Omental fat pad (tissue), 3 donors: ENCODE measurements at regions not wholly inside any gene's neighbourhood (a gene's known extent, or its start where the extent isn't known, plus 50 kb on each side); places are given as distances from the start of the nearest gene placed in this dataset.

Experiments used
- ATAC-seq: fragments of 150-250 bp; one replicate; pipeline ENCODE4 v1.9.1; 2016; ENCODE audit warnings: mild to moderate bottlenecking, moderate library complexity; ENCODE audit not compliant: low FRiP score
- DNase-seq: peaks from one replicate; pipeline ENCODE4 v3.0.0-alpha.2; 2019; ENCODE audit warnings: low spot score
- CTCF ChIP-seq, 3 donors: fragments of 450-650 bp; IDR thresholded peaks; one replicate each; pipeline ENCODE4 v1.5.1; 2016 to 2017; ENCODE audit warnings: antibody characterized with exemption in 3 of 3, mild to moderate bottlenecking in 3 of 3, moderate library complexity in 2 of 3

DNA sequence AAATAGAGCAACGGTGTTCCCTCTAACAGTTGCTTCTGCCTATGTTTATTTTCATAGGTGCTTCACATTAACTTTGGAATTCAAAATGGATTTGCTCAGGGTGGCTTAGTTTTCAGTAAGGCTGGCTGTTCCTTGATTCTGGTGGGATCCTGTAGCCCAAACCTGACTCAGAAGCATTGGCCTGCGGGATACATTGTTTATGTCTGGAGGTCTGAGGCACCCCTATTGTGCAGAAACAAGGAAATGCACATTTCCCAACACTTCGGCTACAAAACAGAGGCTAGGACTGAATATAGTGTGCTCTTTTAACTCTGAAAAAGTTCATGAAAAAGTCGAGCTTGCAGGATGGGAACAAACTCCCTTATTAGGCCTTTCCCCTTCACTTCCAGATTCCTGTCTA, 133.8 kb upstream of the F3 start:
- DNase-seq (no peak), ATAC-seq (no peak)
- TF ChIP-seq CTCF (IDR thresholded peaks at IDR 0.05): no peak

DNA sequence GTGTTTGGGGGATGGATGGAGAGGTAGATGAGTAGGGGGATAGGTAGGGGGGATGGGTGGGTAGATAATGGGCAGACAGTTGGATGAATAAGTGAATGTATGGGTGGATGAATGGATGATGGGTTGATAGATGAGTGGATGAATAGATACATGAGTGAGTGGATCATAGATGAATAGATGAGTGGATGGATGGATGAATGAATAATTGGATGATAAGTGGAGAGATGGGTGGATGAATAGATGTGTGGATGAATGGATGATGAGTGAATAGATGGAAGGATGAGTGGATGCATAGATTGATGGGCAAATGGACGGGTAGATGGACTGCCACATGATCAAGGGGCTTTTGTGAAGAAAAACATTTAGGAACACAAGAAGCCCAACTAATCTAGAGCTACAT, 133.3 kb upstream of the F3 start:
- no peak for ATAC-seq
- DNase-seq: no peak
- no peak for TF ChIP-seq CTCF (IDR thresholded peaks at IDR 0.05)

GRCh38 chr1:94672934-94673333, 131.4 kb upstream of the F3 start:
- ATAC-seq (no peak), DNase-seq (no peak)
- TF ChIP-seq CTCF (IDR thresholded peaks at IDR 0.05): no peak

- DNase-seq: no peak
- TF ChIP-seq CTCF (IDR thresholded peaks at IDR 0.05): no peak
- ATAC-seq: no peak
Observed at GRCh38 chr1:94672001-94672400, 130.4 kb upstream of the F3 start.

GRCh38 chr1:94670273-94670672, 128.7 kb upstream of the F3 start:
- no peak for ATAC-seq
- DNase-seq: no peak
- TF ChIP-seq CTCF (IDR thresholded peaks at IDR 0.05): no peak

GRCh38 chr1:94669198-94669597, 127.6 kb upstream of the F3 start:
- DNase-seq (no peak), ATAC-seq (no peak)
- TF ChIP-seq CTCF (IDR thresholded peaks at IDR 0.05): no peak

DNA sequence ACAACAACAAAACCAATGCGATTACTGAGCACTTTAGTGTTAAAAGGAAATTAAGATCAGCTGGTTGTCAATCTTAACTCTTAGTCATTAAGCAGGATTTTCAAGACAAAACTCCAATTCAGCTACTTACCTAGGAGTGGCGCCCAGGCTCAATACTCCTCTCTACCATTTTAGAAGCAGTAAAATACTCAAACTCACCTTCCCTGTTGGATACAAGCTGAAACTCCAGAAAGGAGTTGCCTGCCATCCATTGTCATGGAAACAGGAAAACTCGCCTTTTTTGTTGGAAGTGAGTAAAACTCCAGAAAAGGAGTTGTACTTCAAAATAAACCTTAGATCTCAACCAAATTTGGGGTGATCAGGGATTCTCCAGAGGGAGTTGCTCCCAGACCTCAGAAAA, 127.0 kb upstream of the F3 start:
- TF ChIP-seq CTCF (IDR thresholded peaks at IDR 0.05): no peak
- DNase-seq: no peak
- no peak for ATAC-seq
